ENCODE measurements at regions not wholly inside any gene's neighbourhood (a gene's known extent, or its start where the extent isn't known, plus 50 kb on each side); places are given as distances from the start of the nearest gene placed in this dataset.

DNA sequence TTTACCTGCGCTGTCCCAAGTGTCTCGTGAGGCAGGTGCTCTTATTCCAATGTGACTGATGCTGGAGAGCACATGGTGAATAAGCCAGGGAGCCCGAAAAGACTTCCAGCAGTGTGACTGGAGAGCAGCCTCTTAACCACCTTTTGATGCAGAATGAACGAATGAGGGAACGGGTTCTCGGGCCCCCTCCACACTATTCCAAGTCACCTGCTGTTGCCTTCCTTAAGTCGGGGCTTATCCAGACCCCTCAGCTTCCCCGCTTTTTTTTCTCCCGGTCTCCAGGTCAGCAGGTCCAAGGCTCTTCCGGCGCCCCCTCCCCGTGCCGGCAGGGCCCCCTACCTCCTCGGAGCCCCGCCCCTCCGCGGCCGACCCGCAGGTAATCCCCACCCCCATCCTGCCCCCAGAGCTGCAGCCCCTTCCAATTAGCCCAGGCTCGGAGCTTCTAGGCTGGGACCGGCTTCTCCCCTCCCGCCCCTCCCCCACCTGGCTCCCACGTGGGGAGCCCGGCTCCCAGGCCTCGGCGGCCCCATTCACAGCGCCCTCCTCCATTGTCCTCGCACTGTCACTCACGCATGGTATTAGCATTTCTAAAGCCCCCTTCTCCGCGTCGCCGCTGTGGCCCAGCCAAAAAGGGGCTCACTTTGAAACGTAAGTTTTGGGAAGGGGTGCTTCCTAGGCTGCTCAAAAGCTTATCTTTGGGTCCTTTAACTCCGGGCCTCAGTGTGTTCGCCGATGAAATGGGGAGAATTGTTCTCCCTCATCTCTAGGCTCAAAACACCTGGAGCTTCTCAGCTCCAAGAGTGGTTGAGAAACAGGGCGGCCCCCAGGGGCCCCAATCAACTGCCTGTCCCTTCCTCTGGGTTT lies 56.2 kb upstream of the PJA1 start:
- TF ChIP-seq, protein P1, sequence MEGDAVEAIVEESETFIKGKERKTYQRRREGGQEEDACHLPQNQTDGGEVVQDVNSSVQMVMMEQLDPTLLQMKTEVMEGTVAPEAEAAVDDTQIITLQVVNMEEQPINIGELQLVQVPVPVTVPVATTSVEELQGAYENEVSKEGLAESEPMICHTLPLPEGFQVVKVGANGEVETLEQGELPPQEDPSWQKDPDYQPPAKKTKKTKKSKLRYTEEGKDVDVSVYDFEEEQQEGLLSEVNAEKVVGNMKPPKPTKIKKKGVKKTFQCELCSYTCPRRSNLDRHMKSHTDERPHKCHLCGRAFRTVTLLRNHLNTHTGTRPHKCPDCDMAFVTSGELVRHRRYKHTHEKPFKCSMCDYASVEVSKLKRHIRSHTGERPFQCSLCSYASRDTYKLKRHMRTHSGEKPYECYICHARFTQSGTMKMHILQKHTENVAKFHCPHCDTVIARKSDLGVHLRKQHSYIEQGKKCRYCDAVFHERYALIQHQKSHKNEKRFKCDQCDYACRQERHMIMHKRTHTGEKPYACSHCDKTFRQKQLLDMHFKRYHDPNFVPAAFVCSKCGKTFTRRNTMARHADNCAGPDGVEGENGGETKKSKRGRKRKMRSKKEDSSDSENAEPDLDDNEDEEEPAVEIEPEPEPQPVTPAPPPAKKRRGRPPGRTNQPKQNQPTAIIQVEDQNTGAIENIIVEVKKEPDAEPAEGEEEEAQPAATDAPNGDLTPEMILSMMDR (IDR thresholded peaks at IDR 0.05 in 2 of 3, conservative IDR thresholded peaks at IDR 0.05 in 1 of 3; ENCODE audit: control insufficient read depth in 2 of 3, extremely low read depth in 1 of 3, insufficient read depth in 1 of 3, low read depth in 3 of 3, low read length in 3 of 3), result no peak
- TF ChIP-seq SUZ12 (IDR thresholded peaks at IDR 0.05; ENCODE audit: unreplicated experiment), result no peak
- no peak for TF ChIP-seq ATF3 (IDR thresholded peaks at IDR 0.05; ENCODE audit: borderline replicate concordance, extremely low read depth, low read depth, low read length)
